BLaER1 treated with 17β-estradiol and CSF1 and Interleukin-3, amounts not matched to agents 10 nM and 100 nM (cell line): ENCODE measurements at regions not wholly inside any gene's neighbourhood (a gene's known extent, or its start where the extent isn't known, plus 50 kb on each side); places are given as distances from the start of the nearest gene placed in this dataset.
"Not testable (repeated sequence)": the region's sequence is repeated elsewhere in the genome, so short reads cannot be mapped to it uniquely, and the experiment has no call there.

Experiments used
- H3K27ac ChIP-seq, 11 experiments: shearing (Covaris generic); formaldehyde crosslinking; 2 replicates each; pipeline ENCODE4 v1.8.1; 2022
- H3K27me3 ChIP-seq, 11 experiments: shearing (Covaris generic); formaldehyde crosslinking; 2 replicates each; pipeline ENCODE4 v1.8.1; 2022
- H3K36me3 ChIP-seq, 11 experiments: shearing (Covaris generic); formaldehyde crosslinking; 2 replicates each; pipeline ENCODE4 v1.8.1; 2022
- H3K4me1 ChIP-seq, 10 experiments: shearing (Covaris generic); formaldehyde crosslinking; 2 replicates each; pipeline ENCODE4 v1.8.1; 2022
- H3K4me2 ChIP-seq, 11 experiments: shearing (Covaris generic); formaldehyde crosslinking; 2 replicates each; pipeline ENCODE4 v1.8.1; 2022
- H3K4me3 ChIP-seq, 10 experiments: shearing (Covaris generic); formaldehyde crosslinking; 2 replicates each; pipeline ENCODE4 v1.8.1; 2022
- H3K9ac ChIP-seq, 11 experiments: shearing (Covaris generic); formaldehyde crosslinking; 2 replicates each; pipeline ENCODE4 v1.8.1; 2022
- H3K9me3 ChIP-seq, 11 experiments: shearing (Covaris generic); formaldehyde crosslinking; replicated peaks in 1 of 11; 2 replicates each; pipeline ENCODE4 v1.8.1; 2022
- H4K20me1 ChIP-seq, 11 experiments: shearing (Covaris generic); formaldehyde crosslinking; 2 replicates each; pipeline ENCODE4 v1.8.1; 2022
- Cebpa-rat ChIP-seq, 11 experiments: shearing (Covaris generic); IDR thresholded peaks; 2 replicates each; pipeline ENCODE4 v1.8.1; 2022

DNA sequence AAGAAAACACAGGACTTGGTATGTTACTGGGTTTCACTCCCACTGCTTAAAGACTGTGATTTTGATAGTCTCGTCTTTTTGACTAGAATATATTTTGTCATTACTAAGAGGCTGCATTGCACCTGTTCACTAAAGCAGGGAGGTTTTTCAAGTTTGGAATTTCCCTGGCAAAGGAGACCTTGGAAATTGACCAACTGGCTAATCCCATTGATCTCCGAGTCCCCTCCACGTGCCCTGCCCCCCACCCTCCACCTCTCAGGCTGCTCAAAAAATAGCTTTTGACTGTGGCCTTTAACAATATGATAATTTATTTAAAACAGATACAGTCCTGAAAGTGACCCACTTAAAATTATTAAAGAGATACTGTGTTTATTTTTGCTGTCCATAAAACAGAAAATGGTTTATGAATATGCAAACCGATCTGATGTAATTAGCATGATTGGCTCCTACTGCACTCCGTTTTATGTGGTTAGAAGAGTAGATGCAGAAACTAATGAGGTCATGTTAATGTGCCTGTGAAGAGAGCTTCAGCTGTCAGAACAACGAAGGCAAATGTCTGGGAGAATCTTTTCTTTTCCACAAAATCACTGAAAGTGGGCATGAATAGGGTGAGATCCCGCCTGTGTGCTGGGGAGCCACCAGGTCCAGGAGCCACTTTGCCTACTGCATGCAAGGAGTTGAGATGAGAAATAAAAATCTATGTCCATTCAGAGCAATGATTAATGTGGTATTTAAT lies 361.5 kb downstream of the RRAGC start:
- H3K36me3 ChIP-seq: no peaks in the 10 kb centered on the region
- no peaks in the 10 kb centered on the region for H3K27me3 ChIP-seq
- peaks cover 15 to 35% (median 24%) of the 10 kb centered on the region in 10 experiments for H3K4me1 ChIP-seq
- no peak for TF ChIP-seq Cebpa-rat (IDR thresholded peaks at IDR 0.05)
- peaks cover 0 to 9% (median 0%) of the 10 kb centered on the region in 11 experiments; a peak in 4 of 22 replicates for H3K9me3 ChIP-seq
- H3K4me2 ChIP-seq: peak overlapping the region in 9 of 11 experiments; percentile 32 to 75 (median 65); a peak in 15 of 22 replicates
- no peaks in the 10 kb centered on the region for H4K20me1 ChIP-seq
- no peak overlapping the region for H3K9ac ChIP-seq
- H3K27ac ChIP-seq: no peak overlapping the region
- H3K4me3 ChIP-seq: no peak overlapping the region

DNA sequence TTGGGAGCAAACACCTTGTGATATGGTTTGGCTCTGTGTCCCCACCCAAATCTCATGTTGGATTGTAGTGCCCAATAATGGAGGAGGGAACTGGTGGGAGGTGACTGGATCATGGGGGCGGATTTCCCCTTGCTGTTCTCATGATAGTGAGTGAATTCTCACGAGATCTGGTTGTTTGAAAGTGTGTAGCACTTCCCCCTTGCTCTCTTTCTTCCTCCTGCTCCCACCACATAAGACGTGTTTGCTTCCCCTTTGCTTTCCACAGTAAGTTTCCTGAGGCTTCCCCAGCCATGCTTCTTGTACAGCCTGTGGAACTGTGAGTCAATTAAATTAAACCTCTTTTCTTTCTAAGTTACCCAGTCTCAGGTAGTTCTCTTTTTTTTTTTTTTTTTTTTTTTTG lies 366.3 kb downstream of the RRAGC start:
- H3K4me3 ChIP-seq, H3K9ac ChIP-seq, H4K20me1 ChIP-seq, H3K27me3 ChIP-seq, H3K27ac ChIP-seq, H3K36me3 ChIP-seq: not testable (repeated sequence)
- peaks cover 0 to 22% (median 0%) of the 10 kb centered on the region in 11 experiments; a peak in 4 of 22 replicates for H3K9me3 ChIP-seq
- H3K4me1 ChIP-seq: peaks cover under 1 to 12% (median 8%) of the 10 kb centered on the region in 10 experiments; a peak in 14 of 20 replicates
- H3K4me2 ChIP-seq: peak overlapping the region in 5 of 11 experiments; percentile 1 to 26 (median 10); a peak in 4 of 22 replicates

GRCh38 chr1:38489844-38490270 lies 369.7 kb downstream of the RRAGC start:
- TF ChIP-seq Cebpa-rat (IDR thresholded peaks at IDR 0.05): no peak
- Histone ChIP-seq H4K20me1 (no peaks in the 10 kb centered on the region), H3K27me3 (no peaks in the 10 kb centered on the region), H3K4me3 (no peak overlapping the region), H3K4me2 (no peak overlapping the region), H3K36me3 (no peaks in the 10 kb centered on the region), H3K9me3 (peaks cover 0 to 22% (median 0%) of the 10 kb centered on the region in 11 experiments; a peak in 4 of 22 replicates), H3K27ac (no peak overlapping the region), H3K9ac (no peak overlapping the region), H3K4me1 (peaks cover 4 to 22% (median 13%) of the 10 kb centered on the region in 10 experiments; a peak in 15 of 20 replicates)

- Histone ChIP-seq H3K27me3 (no peaks in the 10 kb centered on the region), H3K27ac (no peak overlapping the region), H3K9me3 (peaks cover 0 to 14% (median 0%) of the 10 kb centered on the region in 11 experiments; a peak in 4 of 22 replicates), H3K4me3 (no peak overlapping the region), H3K4me2 (no peak overlapping the region), H3K9ac (no peak overlapping the region), H3K4me1 (peaks cover 4 to 19% (median 13%) of the 10 kb centered on the region in 10 experiments; a peak in 15 of 20 replicates), H3K36me3 (no peaks in the 10 kb centered on the region), H4K20me1 (no peaks in the 10 kb centered on the region)
- TF ChIP-seq Cebpa-rat (IDR thresholded peaks at IDR 0.05): no peak
Measured at GRCh38 chr1:38488162-38488898, 371.2 kb downstream of the RRAGC start.

- Histone ChIP-seq H3K27ac (no peak overlapping the region), H3K9ac (no peak overlapping the region), H3K4me1 (peaks cover 0 to 15% (median 12%) of the 10 kb centered on the region in 10 experiments; a peak in 11 of 20 replicates), H3K4me3 (no peak overlapping the region), H3K27me3 (no peaks in the 10 kb centered on the region), H4K20me1 (no peaks in the 10 kb centered on the region), H3K36me3 (no peaks in the 10 kb centered on the region), H3K9me3 (peaks cover 0 to 6% (median 0%) of the 10 kb centered on the region in 11 experiments; a peak in 1 of 22 replicates), H3K4me2 (no peak overlapping the region)
- no peak for TF ChIP-seq Cebpa-rat (IDR thresholded peaks at IDR 0.05)
Measured at GRCh38 chr1:38487396-38487795, 372.2 kb downstream of the RRAGC start.

DNA sequence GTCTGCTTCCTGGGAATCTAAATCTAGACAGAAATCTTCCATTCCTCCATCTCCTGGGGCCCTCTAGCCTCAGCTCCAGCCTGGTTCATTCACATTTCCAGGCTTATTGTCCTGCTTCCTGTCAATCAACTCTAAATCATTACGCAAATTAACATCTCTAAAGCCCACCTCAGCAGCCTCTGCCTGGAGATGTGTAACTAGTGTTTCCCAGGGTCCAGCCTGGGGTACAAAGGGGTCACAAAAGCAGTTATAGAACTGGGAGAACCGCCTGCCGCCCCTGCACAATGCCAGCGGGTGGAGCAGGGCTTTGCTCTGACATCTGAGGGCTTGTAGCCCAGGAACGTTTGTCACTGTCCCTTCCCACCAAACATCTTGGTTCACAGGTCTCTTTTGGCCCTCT lies 373.5 kb downstream of the RRAGC start:
- Histone ChIP-seq H3K9ac (no peak overlapping the region), H4K20me1 (no peaks in the 10 kb centered on the region), H3K4me2 (peak overlapping the region in 7 of 11 experiments; percentile 3 to 60 (median 37); a peak in 9 of 22 replicates), H3K4me3 (no peak overlapping the region), H3K27me3 (no peaks in the 10 kb centered on the region), H3K27ac (no peak overlapping the region), H3K9me3 (0 out of 22 replicates have a peak, but pooled peaks cover 0 to 5% (median 0%) of the 10 kb centered on the region in 11 experiments), H3K4me1 (peaks cover 0 to 15% (median 12%) of the 10 kb centered on the region in 10 experiments; a peak in 11 of 20 replicates), H3K36me3 (no peaks in the 10 kb centered on the region)
- no peak for TF ChIP-seq Cebpa-rat (IDR thresholded peaks at IDR 0.05)

- peaks cover 0 to 15% (median 12%) of the 10 kb centered on the region in 10 experiments; a peak in 11 of 20 replicates for H3K4me1 ChIP-seq
- no peak overlapping the region for H3K27ac ChIP-seq
- H3K9me3 ChIP-seq: peaks cover 16 to 30% (median 19%) of the 10 kb centered on the region in 11 experiments; a peak in 21 of 22 replicates
- peak overlapping the region in 2 of 11 experiments; percentile 9 to 15; a peak in 1 of 22 replicates for H3K4me2 ChIP-seq
- H3K9ac ChIP-seq: no peak overlapping the region
- TF ChIP-seq Cebpa-rat (IDR thresholded peaks at IDR 0.05): no peak
- no peak overlapping the region for H3K4me3 ChIP-seq
- H3K27me3 ChIP-seq: peaks cover 3 to 13% (median 9%) of the 10 kb centered on the region in 11 experiments; a peak in 21 of 22 replicates
- no peaks in the 10 kb centered on the region for H3K36me3 ChIP-seq
- H4K20me1 ChIP-seq: no peaks in the 10 kb centered on the region
Measured at GRCh38 chr1:38481871-38482826, 377.4 kb downstream of the RRAGC start.

- Histone ChIP-seq H3K9me3 (peaks cover 16 to 34% (median 19%) of the 10 kb centered on the region in 11 experiments; a peak in 21 of 22 replicates), H3K4me1 (peaks cover 0 to 11% (median 10%) of the 10 kb centered on the region in 10 experiments; a peak in 14 of 20 replicates), H3K27me3 (peaks cover 28 to 38% (median 34%) of the 10 kb centered on the region in 11 experiments)
- H3K4me3 ChIP-seq, H4K20me1 ChIP-seq, H3K36me3 ChIP-seq, H3K4me2 ChIP-seq, H3K9ac ChIP-seq, H3K27ac ChIP-seq: not testable (repeated sequence)
Measured at GRCh38 chr1:38479662-38480061, 379.9 kb downstream of the RRAGC start.
